GM12873 (cell line): ENCODE measurements at regions not wholly inside any gene's neighbourhood (a gene's known extent, or its start where the extent isn't known, plus 50 kb on each side); places are given as distances from the start of the nearest gene placed in this dataset.
A peak's percentile ranks its signal among the peaks of the same experiment; 100 is the strongest.

Experiments
- CTCF ChIP-seq: IDR thresholded peaks from 2 replicates; pipeline ENCODE4 v1.5.1; 2012; ENCODE audit warnings: low read depth, mild to moderate bottlenecking, moderate library complexity, low read length, control low read depth; ENCODE audit not compliant: insufficient read depth; ENCODE audit errors: missing control alignments

- no peak for TF ChIP-seq CTCF
Measured at GRCh38 chr16:6021276-6021943, 923.8 kb upstream of the EEF2KMT start.

GRCh38 chr16:6020162-6020985 is 922.8 kb upstream of the EEF2KMT start:
- no peak for TF ChIP-seq CTCF

- no peak for TF ChIP-seq CTCF
Measured at GRCh38 chr16:6019490-6019991, 921.9 kb upstream of the EEF2KMT start.

- no peak for TF ChIP-seq CTCF
Measured at GRCh38 chr16:6018848-6019489, 921.4 kb upstream of the EEF2KMT start.

GRCh38 chr16:6016530-6017184 is 919.1 kb upstream of the EEF2KMT start:
- peak; percentile 37 for TF ChIP-seq CTCF

GRCh38 chr16:6012716-6013115 is 915.1 kb upstream of the EEF2KMT start:
- no peak for TF ChIP-seq CTCF
